AG20443 (cell line): ENCODE measurements at regions not wholly inside any gene's neighbourhood (a gene's known extent, or its start where the extent isn't known, plus 50 kb on each side); places are given as distances from the start of the nearest gene placed in this dataset.
A peak's percentile ranks its signal among the peaks of the same experiment; 100 is the strongest.
"Not testable (repeated sequence)": the region's sequence is repeated elsewhere in the genome, so short reads cannot be mapped to it uniquely, and the experiment has no call there.

Experiments
- DNase-seq: peaks from one replicate; pipeline ENCODE4 v3.0.0; 2012; ENCODE audit warnings: low spot score, mixed read lengths

DNA sequence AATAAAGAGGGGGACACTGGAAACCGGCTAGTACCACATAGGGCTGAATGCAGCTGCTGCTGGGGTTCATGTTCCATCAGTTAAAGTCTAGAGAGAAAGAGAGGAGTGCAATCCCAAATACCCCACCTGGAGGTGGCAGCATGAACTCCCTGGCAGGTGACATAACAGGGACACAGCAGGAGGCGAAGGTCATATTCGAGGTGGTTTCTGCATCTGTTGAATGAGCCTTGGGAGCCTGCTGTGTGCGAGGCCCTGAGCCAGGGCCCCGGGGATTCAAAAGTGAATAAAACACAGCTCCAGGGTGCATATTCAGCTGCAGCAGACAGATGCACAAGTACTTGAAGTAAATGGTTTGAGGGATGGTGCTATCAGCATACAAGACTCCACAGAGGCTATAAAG, 456.8 kb downstream of the SETD4 start:
- no peak for DNase-seq

DNA sequence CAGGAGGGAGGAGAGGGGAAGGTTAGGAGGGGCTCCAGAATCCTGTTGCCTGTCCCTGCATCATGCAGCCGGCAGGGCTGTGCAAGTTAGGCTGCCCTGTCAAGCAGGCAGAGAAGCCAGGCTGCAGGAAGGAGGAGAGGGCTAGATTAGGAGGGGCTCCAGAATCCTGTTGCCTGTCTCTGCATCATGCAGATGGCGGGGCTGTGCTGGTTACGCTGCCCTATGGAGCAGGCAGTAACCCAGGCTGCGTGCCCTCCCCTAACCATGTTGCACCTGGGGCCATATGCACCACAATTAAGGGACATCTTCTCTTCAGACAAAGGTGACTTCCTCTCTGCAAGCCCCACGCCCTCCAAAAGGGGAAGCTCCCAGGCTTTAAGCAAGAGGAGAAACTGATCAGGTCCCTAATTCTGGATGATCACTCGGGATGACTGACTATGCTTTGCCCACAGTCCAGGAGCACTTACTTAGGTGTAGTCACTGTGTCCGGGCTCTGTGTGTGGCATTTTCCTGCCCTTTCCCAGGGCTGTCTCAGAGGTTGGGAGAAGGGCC, 457.4 kb downstream of the SETD4 start:
- no peak for DNase-seq

DNA sequence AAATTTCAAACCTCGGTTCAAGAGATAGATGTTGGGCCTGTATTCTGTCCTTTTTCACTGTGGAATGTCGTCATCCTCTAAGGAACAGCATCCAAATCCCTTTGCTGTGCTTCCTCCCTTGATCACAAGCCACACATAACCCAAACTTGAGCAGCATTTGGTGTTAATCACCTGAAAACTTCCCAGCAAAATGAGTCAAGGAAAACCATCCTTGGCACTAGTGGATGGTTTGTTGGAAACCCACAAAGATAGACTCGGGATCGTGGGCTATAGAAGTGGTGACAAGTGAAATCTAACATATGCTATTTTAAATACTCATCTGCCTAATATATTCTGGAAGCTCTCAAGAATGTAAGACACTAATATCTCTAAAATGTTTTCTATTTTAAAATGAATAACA, 459.1 kb downstream of the SETD4 start:
- no peak for DNase-seq

DNA sequence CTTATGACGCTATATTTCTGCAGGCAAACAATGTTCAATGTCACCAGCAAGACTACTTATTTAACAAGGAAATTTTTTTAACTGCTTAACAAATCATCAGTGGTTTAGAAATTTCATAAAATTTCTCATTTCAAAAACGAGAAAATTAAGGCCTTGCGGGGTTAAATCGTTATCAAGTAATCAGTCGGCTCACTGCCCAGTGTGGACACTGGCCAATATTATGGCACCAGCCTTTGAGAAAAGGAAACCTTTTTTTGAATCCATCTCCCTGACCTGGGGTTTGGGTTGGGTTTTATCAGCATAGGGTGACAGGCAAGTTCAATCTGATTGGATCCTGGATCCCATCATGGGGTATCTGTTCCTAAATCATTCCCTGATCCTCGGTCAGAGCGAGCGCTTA, 461.2 kb downstream of the SETD4 start:
- no peak for DNase-seq

DNA sequence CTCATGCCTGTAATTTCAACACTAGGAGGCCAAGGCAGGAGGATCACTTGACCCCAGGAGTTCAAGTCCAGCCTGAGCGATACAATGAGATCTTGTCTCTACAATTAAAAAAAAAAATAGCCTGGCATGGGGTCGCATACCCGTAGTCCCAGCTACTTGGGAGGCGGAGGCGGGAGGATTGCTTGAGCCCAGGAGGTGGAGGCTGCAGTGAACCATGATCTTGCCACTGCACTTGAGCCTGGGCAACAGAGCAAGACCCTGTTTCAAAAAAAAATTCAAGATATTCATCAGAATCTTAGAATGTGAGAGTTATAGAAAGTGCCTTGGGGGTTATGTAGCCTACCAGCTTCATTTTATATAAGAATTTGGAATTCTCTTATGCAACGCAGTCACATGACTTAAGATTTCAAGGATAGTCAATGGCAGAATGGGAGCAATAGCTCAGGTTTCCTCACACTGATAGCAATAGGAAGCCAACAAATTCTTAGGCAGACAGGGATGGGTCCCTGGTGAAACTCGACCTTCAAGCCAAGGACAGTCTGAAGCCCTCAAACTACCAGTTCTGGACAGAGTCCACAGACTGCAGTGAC, 462.5 kb downstream of the SETD4 start:
- DNase-seq = no peak

DNA sequence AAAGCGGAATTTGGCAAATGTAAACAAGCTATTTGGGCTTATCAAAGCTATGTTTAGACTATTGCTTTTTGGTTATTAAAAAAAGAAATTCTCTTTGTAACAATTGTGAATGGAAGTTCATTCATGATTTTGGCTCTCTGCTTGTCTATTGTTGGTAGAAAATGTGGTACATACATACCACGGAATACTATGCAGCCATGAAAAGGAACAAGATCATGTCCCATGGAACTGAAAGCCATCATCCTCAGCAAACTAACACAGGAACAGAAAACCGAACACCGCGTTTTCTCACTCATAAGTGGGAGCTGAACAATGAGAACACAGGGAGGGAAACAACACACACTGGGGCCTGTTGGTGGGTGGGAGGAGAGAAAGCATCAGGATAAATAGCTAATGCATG, 465.4 kb downstream of the SETD4 start:
- no peak for DNase-seq

DNA sequence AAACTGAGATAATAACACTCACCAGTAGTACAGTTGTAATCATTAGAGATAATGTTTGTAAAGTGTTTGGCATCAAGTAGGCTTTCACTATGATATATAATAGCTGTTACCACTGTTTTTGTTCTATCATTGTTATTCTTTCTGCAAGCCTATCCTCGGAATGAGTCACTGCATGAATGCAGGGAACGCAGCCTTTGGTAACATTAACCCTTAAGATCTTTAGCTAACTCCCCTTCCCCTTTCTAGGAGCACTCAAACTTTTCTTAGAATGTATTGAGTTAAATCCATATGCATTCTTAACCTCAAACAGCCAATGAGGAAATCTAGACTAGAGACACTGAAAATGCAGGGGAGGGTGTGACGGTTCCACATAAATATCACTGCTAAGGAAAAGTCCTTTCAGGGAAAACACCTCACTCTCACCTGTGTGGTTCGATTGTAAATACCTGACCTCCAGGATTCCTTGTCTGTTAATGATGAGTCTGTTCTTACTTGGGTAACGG, 467.3 kb downstream of the SETD4 start:
- no peak for DNase-seq

DNA sequence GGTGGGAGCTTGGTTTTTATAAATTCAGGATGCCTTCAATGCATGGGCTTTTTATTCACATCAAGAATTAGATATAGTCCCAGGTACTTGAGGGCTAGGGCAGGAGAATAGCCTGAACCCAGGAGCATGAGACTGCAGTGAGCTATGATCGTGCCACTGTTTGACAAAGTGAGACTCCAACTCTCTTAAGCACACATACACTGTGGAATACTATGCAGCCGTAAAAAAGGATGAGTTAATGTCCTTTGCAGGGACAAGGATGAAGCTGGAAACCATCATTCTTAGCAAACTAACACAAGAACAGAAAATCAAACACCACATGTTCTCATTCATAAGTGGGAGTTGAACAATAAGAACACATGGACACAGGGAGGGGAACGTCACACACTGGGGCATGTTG, 470.0 kb downstream of the SETD4 start:
- not testable (repeated sequence) for DNase-seq

DNA sequence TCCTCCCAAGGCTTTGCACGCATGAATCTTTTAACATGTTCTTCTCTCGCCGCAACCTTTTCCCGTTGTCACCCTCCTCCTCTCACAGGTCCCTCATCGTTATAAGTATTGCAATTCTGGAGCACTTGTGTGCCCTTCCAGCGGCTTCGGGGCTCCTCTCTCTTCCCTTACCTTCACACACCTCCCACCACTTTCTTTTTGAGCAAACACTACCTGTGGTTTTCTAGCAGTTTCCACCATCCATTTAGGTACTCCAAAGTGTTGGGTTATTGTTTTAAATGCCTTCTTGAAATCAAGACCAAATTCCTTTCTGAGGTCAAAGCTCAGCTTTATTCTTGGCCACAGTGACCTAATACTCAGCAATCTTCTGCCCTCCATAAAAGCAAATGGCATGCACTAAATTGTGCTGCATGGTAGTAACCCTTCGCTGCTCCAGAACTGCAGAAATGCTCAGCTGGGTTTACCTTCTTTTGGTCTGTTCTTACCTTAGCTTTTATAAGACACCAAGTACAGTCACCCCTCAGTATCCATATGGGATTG, 472.4 kb downstream of the SETD4 start:
- no peak for DNase-seq

DNA sequence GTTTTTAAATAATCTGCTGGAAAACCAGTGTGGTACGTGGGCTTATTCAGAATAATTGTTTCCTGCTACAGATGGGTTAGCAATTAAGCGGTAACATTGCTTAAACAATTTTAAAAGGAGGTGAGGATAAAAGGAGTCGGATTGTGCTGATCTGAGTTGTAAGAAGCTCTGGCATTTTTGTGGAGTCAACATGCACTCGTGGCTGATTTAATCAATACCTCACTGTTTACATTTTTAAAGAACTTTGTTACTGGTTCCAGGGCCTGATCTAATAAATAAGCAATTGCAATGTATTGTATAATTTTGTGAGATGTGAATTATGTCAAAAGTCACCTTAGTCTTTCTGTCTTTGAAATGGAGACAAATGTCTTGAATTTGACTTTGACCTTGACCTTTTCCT, 474.0 kb downstream of the SETD4 start:
- no peak for DNase-seq

DNA sequence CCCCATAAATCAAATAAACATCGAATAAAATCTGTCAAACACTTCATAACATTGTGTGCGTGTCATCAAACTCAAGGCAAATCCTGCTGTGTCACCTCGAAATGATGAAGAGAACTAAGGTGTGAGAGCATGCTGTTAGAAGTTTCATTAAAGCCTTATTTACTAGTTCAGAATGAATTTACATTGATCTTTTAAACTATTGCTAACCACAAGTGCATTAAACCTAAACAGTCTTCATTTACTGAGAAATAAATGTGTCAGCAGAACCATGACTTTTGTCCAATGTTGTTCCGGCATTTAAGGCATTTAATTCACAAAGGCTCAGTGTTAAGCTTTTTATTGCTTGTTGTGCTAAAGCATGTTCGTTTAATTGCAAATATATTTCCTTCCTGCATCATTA, 474.4 kb downstream of the SETD4 start:
- DNase-seq = no peak

DNA sequence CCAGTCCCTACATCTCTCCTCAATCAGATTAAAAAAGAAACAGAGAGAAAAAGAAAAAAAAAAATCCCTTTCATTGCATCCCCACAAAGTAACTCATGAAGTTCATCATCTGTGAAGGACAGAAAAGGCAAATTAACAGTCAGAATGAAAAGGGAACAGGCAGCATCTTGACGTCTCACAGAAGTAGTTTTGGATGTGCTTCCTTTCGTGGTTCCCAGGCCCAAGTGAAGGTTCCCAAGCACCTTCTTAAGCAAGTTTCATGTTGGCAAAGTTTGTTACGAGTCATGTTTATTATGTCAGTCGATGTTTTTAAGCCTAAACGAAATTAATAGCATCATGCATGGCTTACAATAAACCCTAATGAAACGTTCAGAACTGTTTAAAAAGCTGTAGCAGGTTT, 475.2 kb downstream of the SETD4 start:
- no peak for DNase-seq

DNA sequence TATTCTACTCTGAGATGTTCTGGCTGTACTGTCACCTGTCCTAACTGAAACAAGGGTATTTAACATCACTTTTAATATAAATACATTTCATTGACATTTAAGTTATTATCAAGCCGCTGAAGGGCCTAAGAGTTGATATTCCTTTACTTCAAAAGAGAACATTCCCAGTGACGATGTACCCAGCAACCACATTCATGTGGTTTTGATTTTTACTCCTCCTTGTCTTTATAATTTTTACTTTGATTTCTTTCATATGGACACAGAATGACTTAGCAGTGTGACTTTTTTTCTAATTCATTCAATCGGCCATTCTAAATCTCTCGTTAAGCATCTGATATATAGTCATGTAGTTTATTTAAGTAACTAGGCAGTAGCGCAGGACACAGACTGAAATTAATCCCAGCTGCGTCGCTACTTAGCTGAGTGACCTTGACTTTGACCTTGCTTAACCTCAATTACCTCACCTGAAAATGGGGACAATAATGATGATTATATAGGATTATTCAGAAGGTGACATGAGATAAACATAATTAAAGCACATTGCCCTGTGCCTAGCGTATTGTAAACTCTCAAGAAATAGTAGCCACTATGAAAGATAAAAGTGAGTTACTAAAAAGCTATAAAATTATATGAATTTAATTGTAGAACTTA, 476.6 kb downstream of the SETD4 start:
- DNase-seq = no peak

DNA sequence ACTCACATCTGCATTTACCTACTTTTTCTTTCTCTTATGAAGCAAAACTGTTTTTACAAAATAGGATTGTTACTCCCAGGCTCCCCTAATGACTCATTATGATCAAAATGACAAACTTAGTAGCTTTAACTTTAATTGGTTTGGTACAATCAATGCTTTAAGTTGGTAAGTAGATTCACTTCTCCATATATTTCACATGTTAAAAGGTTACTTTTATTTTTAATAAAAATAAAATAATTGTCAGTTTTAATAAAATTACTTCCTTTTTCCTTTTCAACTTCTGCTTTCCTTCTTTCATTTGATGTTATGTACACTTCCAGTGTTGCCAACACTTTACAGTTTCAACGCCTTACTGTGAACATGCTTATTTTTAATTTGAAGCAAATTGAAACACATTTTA, 477.6 kb downstream of the SETD4 start:
- no peak for DNase-seq

DNA sequence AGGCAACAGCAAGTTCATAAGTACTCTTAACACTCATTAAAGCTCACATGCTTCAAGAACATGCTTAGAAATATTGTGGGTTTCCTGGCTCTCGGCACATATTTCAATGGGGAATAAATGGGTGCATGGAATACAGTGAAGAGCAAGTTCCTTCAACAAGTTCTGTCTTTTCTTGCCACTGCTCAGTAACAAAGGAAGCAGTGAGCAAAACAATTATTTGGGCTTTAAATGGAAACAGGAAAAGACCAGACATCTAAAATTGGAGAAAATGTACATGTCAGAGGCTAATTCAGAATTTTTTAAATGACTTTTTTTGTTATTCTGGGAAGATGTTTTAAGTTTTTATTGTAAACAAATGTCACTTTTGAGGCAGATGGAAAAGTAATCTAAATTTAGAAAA, 478.7 kb downstream of the SETD4 start:
- DNase-seq = no peak

DNA sequence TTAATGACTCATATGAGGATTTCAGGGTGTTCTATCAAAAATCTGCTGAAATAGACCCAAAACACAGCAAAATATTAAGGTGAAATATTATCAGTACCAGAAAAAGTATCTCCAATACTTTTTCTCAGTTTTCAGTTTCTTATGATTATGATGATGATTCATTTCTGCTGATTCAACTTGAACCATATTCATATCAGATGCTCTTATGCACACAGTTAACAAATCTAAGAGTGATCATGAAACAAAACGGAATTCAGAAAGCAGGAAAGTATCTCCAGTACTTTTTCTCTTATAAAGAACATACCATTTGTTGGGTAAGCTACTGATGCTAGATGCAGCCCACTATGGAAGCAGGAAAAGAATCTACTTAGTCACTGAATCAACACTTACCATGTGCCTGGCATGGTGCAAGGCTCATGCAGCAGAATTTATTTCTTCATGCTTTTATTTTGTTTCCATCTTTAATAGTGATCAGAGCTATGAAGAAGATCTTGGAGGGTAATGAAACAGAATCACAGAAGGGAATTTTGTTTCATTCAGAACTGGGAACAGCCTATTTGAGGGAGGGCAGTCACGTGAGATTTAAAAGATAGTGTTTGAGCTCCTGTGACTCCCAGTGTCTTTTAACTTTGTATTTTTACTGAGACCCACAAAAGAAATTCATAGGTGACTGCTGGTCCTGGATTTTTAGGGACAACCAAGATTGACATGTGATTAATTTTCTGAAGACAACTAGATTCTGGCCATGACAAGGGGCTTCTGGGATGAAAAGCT, 480.6 kb downstream of the SETD4 start:
- no peak for DNase-seq

DNA sequence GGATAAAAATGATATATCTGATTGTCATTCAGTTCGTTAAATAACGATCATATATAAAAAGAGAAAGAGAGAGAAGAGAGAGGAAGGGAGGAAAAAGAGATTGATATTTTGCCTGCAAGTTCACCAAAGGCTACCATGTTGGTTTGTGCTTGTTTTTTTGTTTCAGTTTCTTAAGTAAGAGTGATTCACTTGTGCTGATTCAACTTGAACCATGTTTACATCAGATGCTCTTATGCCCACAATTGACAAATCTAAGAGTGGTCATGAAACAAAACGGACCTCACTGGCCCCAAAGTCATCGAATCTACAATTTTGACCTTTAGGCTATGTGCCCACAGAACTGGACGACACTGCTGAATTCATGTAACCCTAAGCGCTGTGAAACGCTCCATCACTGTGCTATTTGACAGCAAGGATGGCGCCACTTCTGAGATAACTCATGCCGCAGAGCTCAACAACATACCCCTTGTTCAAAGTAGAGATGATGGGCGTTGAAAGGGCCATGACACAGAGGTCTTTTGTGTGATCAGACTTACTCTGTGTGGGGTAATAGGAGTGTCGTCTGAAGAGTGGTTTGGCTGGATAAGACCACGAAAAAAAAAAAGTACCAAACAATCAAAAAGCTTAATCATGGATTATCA, 481.4 kb downstream of the SETD4 start:
- DNase-seq = no peak

DNA sequence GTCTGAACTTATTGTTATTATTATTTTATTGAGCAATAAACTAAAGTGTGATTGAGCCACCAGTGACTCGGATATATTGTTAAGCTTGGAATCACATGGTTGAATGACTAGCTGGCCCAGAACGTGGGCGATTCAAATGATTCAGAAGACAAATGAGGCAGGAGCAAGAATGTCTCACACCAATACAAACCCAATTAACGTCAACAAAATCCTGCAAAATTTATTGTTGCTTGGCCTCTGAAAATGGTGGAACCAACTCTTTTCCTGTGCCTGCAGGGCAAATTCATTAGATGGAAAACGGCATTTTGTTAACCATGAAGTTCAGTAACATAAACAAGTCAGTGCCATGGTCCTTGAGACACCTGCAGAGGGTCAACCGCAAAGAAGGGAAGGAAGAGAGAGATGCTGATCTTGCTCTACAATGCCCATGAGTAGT, 482.0 kb downstream of the SETD4 start:
- DNase-seq = peak; percentile 81

DNA sequence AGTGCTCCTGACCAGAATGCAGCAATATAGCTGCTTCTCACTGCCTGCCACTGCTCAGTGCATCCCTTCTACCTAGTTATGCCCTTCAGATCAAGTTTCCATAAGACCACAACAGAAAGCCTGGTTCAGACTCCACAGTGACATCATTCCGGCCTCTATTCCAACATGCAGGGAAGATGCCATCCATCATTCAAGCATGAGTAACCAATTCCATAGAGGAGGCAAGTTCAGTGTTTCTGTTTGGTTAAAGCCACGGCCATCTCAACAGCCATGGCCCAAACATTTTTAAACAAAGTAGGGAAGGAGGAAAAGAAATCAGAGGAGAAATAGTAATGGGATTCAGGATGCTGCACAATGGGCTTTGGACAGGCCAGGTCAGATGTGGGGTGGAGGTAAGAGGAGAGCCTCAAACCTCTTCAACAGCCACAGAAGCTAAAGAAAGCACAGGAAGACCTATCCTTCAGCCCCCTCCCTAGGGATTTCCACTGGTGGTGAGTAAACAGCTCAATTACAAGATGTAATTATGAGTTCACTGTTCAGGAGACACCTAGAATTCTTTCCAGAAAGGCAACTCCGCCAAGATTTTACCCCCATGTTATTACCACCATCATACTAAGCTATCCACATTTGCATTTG, 484.9 kb downstream of the SETD4 start:
- peak; percentile 62 for DNase-seq

DNA sequence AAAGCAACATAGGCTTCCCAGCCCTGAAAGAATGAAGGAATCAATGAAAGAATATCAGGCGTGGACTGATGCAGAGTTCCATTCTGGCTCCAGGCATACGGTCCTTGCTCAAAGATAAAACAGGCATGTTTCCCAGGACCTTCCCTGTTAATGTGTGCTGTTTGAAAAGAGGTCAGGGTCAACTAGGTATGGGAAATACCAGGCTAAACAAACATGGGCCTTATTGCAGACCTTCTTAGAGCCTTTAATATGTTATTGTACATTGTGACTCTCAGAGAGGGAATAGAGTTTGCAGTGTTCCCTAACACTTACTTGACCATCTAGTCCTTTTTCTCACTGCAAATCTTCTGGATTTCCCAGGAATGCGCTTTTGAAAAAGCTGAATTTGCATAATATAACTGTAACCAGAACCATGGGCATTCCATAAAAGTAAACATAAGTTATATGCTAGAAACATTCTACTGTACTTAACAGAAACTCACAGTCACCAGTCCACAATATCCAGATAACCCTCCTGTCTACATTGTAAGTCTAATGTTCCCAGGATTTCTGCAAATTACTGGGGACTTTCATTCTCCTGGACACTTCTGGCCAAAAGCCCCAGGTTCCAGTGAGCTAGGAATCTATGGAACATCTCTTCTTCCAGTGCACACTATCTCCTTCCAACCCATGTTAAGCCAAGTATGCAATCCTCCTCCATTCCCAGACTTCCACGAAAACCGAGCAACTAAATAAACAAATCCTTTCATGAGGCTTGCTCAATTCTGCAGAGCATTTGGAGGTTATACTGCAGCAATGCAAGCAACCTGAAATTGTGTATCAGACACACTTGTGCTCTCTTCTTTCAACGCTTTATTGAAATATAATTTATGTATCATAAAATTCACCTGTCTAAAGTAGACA, 486.6 kb downstream of the SETD4 start:
- DNase-seq = no peak

DNA sequence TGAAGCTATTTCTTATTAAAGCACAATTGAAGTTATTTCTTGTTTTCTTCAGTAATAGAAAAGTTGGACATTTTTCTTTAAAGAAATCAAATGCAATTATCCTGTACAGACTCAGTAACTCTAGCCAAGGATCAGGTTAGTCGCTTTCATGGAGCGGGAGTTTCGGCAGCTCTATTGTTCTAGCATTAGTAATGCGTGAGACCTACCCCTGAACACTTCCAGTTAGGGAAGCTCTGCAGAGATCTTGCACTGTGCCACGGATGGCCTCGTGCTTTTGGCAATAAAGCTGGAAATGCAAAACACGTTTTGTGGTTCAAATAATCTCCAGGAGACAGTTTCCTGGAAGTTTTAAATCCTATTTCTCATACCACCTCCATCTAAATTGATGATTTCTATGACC, 488.4 kb downstream of the SETD4 start:
- no peak for DNase-seq
